GM12878 (cell line): ENCODE measurements at regions not wholly inside any gene's neighbourhood (a gene's known extent, or its start where the extent isn't known, plus 50 kb on each side); places are given as distances from the start of the nearest gene placed in this dataset.

Experiments used
- ATAC-seq: fragments of 200-7000 bp; cut with Tn5 transposase; 3 replicates; pipeline ENCODE4 v1.9.1; 2020; ENCODE audit warnings: mild to moderate bottlenecking, moderate library complexity
- BruUV-seq: library from RNA; stranded (reverse); fragments of 400-500 nt; replicated peaks from 2 replicates; lab custom pipeline; 2021; lab: Mats Ljungman, UMichigan
- CTCF ChIA-PET: fragments of 300-600 bp; sonication (Branson Sonifier 250); formaldehyde crosslinking; extraction: SDS; loops from one replicate; lab custom pipeline; 2021; ENCODE audit warnings: inconsistent platforms; lab: Yijun Ruan, JAX
- POLR2A ChIA-PET: fragments of 350-600 bp; formaldehyde crosslinking; extraction: SDS; loops from one replicate; lab custom pipeline; 2021; ENCODE audit warnings: inconsistent platforms; lab: Charles Lee
- RAD21 ChIA-PET: fragments of 300-600 bp; sonication (Branson Sonifier 250); formaldehyde crosslinking; loops from one replicate; lab custom pipeline; 2023; ENCODE audit warnings: antibody characterized with exemption; ENCODE audit not compliant: unreplicated experiment; lab: Charles Lee
- SMC1A ChIA-PET: fragments of 300-600 bp; sonication (Branson Sonifier 250); formaldehyde crosslinking; loops from one replicate; lab custom pipeline; 2023; ENCODE audit not compliant: unreplicated experiment, uncharacterized antibody; lab: Charles Lee
- DNase-seq: peaks from one replicate; pipeline ENCODE4 v3.0.0-alpha.2; 2011; ENCODE audit warnings: low read depth, low spot score
- FAIRE-seq: peaks from 3 replicates; lab custom pipeline; 2011; peaks lifted over from hg19 to GRCh38; lab: Jason Lieb, UNC
- H2AFZ ChIP-seq: 2 replicates; pipeline ENCODE4 v1.6.0; 2011; ENCODE audit warnings: low read depth, low read length, control low read depth; ENCODE audit not compliant: control insufficient read depth
- H3K27ac ChIP-seq: 2 replicates; pipeline ENCODE4 v1.5.1; 2011; ENCODE audit warnings: control low read depth; ENCODE audit not compliant: control insufficient read depth, insufficient read depth
- H3K27me3 ChIP-seq, 2 experiments: replicated peaks in 1 of 2; 2 replicates each; pipeline versions ENCODE4 v1.6.0 to v1.6.1; 2011; ENCODE audit warnings: low read length in 1 of 2; ENCODE audit not compliant: control insufficient read depth in 2 of 2, insufficient read depth in 2 of 2
- H3K36me3 ChIP-seq, 2 experiments: 2 replicates each; pipeline ENCODE4 v1.5.1; 2011; ENCODE audit warnings: low read length in 1 of 2; ENCODE audit not compliant: control insufficient read depth in 2 of 2, insufficient read depth in 2 of 2
- H3K4me1 ChIP-seq: 2 replicates; pipeline ENCODE4 v1.6.1; 2011; ENCODE audit warnings: mild to moderate bottlenecking, low read length, moderate library complexity, mixed read lengths; ENCODE audit not compliant: control insufficient read depth, insufficient read depth
- H3K4me2 ChIP-seq: 2 replicates; pipeline ENCODE4 v1.6.0; 2011; ENCODE audit warnings: control low read depth; ENCODE audit not compliant: control insufficient read depth, insufficient read depth
- H3K4me3 ChIP-seq: fragments of 200-600 bp; sonication (generic); 2 replicates; pipeline ENCODE4 v1.5.1; 2016
- H3K79me2 ChIP-seq: 2 replicates; pipeline ENCODE4 v1.6.0; 2011; ENCODE audit warnings: low read length; ENCODE audit not compliant: control insufficient read depth, insufficient read depth
- H3K9ac ChIP-seq: 2 replicates; pipeline ENCODE4 v1.8.0; 2011; ENCODE audit warnings: low read length, control low read depth, mixed read lengths; ENCODE audit not compliant: control insufficient read depth, insufficient read depth
- H3K9me3 ChIP-seq: replicated peaks from 3 replicates; pipeline ENCODE4 v1.5.1; 2011; ENCODE audit warnings: mild to moderate bottlenecking, low read length; ENCODE audit not compliant: control insufficient read depth, insufficient read depth
- H4K20me1 ChIP-seq: 2 replicates; pipeline ENCODE4 v1.6.0; 2011; ENCODE audit not compliant: control insufficient read depth, insufficient read depth
- CREB1 ChIP-seq: IDR thresholded peaks from 2 replicates; pipeline ENCODE4 v1.6.1; 2012; ENCODE audit warnings: low read depth, mild to moderate bottlenecking, inconsistent platforms
- SPI1 ChIP-seq: IDR thresholded peaks from 2 replicates; pipeline ENCODE4 v1.6.1; 2011; ENCODE audit warnings: low read depth, mild to moderate bottlenecking, low read length, moderate library complexity, borderline replicate concordance; ENCODE audit not compliant: insufficient read depth
- TBL1XR1 ChIP-seq: IDR thresholded peaks from 2 replicates; pipeline ENCODE4 v1.6.1; 2012; ENCODE audit warnings: low read depth, low read length, improper control_type of control experiment
- TCF7 ChIP-seq: IDR thresholded peaks from 2 replicates; pipeline ENCODE4 v1.6.1; 2014; ENCODE audit warnings: antibody characterized with exemption, borderline replicate concordance
- WGBS: methylation state at CpG from one replicate; pipeline ENCODE4 v1.1.6; 2016; ENCODE audit warnings: low lambda C conversion rate; ENCODE audit not compliant: insufficient replicate concordance, insufficient coverage; ENCODE audit errors: missing lambda C conversion rate; 5-methylcytosine and 5-hydroxymethylcytosine counted together
- in situ Hi-C: fragments of 300-500 bp; cut with MboI; formaldehyde crosslinking; loops from 9 replicates; pipeline ENCODE4 v1.14.3; 2018; ENCODE audit warnings: mixed read lengths
- intact Hi-C: fragments of 100-400 bp; cut with micrococcal nuclease; formaldehyde crosslinking; loops from one replicate; pipeline ENCODE4 v1.14.2; 2022; ENCODE audit not compliant: unreplicated experiment
- TF ChIP-seq, protein P1 (sequence below): fragments of 450-650 bp; formaldehyde crosslinking; IDR thresholded peaks from 2 replicates; pipeline ENCODE4 v1.4.0; 2022; ENCODE audit warnings: mild to moderate bottlenecking, moderate library complexity
- TF ChIP-seq, protein P2 (sequence below): IDR thresholded peaks from 2 replicates; pipeline ENCODE4 v1.6.1; 2011; ENCODE audit warnings: mild to moderate bottlenecking, low read depth, low read length, moderate library complexity; ENCODE audit not compliant: insufficient replicate concordance

DNA sequence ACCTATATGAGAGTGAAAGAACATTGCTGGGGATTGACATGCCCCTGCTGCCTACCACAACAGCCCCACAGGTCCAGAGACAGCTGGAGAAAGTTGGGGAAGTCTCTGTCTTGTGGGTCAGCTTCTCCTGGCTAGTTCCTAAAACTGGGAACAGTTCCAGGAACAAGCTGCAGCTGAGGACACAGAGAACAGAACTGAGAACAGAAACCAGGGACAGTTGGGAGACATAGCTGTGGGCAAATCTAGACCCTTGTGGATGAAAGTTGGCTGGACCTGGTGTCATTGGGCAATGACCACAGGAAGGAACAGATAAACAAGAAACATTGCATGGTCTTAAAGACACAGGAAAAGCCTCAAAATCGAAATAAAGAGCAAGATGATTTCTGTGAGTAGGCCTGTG is 58.3 kb upstream of the MOCS2 start (continued):
- TF ChIP-seq, protein P1, sequence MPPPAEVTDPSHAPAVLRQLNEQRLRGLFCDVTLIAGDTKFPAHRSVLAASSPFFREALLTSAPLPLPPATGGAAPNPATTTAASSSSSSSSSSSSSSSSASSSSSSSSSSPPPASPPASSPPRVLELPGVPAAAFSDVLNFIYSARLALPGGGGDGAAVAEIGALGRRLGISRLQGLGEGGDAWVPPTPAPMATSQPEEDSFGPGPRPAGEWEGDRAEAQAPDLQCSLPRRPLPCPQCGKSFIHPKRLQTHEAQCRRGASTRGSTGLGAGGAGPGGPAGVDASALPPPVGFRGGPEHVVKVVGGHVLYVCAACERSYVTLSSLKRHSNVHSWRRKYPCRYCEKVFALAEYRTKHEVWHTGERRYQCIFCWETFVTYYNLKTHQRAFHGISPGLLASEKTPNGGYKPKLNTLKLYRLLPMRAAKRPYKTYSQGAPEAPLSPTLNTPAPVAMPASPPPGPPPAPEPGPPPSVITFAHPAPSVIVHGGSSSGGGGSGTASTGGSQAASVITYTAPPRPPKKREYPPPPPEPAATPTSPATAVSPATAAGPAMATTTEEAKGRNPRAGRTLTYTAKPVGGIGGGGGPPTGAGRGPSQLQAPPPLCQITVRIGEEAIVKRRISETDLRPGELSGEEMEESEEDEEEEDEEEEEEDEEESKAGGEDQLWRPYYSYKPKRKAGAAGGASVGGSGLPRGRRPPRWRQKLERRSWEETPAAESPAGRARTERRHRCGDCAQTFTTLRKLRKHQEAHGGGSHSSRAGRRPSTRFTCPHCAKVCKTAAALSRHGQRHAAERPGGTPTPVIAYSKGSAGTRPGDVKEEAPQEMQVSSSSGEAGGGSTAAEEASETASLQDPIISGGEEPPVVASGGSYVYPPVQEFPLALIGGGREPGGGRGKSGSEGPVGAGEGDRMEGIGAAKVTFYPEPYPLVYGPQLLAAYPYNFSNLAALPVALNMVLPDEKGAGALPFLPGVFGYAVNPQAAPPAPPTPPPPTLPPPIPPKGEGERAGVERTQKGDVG (CRISPR knock-in tag) = no peak
- TF ChIP-seq, protein P2, sequence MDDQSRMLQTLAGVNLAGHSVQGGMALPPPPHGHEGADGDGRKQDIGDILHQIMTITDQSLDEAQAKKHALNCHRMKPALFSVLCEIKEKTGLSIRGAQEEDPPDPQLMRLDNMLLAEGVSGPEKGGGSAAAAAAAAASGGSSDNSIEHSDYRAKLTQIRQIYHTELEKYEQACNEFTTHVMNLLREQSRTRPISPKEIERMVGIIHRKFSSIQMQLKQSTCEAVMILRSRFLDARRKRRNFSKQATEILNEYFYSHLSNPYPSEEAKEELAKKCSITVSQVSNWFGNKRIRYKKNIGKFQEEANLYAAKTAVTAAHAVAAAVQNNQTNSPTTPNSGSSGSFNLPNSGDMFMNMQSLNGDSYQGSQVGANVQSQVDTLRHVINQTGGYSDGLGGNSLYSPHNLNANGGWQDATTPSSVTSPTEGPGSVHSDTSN = no peak
- TF ChIP-seq CREB1 (no peak), TCF7 (no peak)
- TF ChIP-seq, all 136 proteins: peak for 0

DNA sequence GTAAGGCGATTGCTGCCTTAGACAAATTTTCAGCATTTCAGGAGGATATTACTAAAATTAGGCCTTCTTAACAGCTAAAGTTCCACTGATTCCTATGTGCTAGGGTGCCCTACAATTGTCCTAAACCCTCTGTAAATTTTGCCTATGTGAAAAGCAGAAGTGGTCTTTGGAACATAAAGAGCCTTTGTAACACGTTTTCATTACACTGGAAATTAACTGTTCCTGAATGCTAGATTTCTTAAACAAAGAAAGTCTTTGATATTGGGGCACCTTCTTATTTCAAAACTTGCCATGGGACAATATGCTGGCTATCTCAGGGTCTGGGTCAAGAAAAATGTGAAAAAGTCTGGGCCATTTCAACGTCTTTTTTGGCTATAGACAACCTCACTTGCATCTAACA is 60.4 kb upstream of the MOCS2 start:
- no peaks in the 10 kb centered on the region for H4K20me1 ChIP-seq
- no TSS peak for BruUV-seq
- in situ Hi-C loops = loop anchor here (5.0 kb wide), 1 partner anchor 1057 kb away; no protein-coding TSS in a partner anchor

More for the DNA sequence above, 60.4 kb upstream of the MOCS2 start:
- Histone ChIP-seq H3K4me3 (no peak overlapping the region), H3K4me2 (no peak overlapping the region), H3K36me3 (no peaks in the 10 kb centered on the region), H3K27me3 (no peaks in the 10 kb centered on the region), H3K9ac (no peak overlapping the region), H3K27ac (no peak overlapping the region), H3K4me1 (no peaks in the 10 kb centered on the region), H3K79me2 (no peaks in the 10 kb centered on the region), H2AFZ (no peak overlapping the region), H3K9me3 (no peaks in the 10 kb centered on the region)
- no peak for DNase-seq
- 6% methylated on average over 3 of the region's 3 CpGs for WGBS
- ChIA-PET SMC1A (interaction anchor here (1.0 to 1.1 kb wide), 3 partner anchors 54 to 1059 kb away, joined by 3 to 6 read pairs (median 4); no protein-coding TSS in a partner anchor), POLR2A (no interaction called here), CTCF (interaction anchor here (0.7 to 2.3 kb wide), 4 partner anchors 24 to 1065 kb away, joined by 3 to 12 read pairs (median 7); no protein-coding TSS in a partner anchor), RAD21 (interaction anchor here (0.5 to 1.6 kb wide), 2 partner anchors 1064 to 1956 kb away, joined by 3 to 9 read pairs; no protein-coding TSS in a partner anchor)
- TF ChIP-seq SPI1 = peak; percentile 24; the same call in 1 of the 2 replicates
- TF ChIP-seq TBL1XR1 = no peak
- no peak for FAIRE-seq
- no peak for ATAC-seq
- intact Hi-C loops = loop anchor here (2.0 to 5.0 kb wide), 3 partner anchors 257 to 1065 kb away; no protein-coding TSS in a partner anchor
